ENCODE measurements at regions not wholly inside any gene's neighbourhood (a gene's known extent, or its start where the extent isn't known, plus 50 kb on each side); places are given as distances from the start of the nearest gene placed in this dataset.

DNA sequence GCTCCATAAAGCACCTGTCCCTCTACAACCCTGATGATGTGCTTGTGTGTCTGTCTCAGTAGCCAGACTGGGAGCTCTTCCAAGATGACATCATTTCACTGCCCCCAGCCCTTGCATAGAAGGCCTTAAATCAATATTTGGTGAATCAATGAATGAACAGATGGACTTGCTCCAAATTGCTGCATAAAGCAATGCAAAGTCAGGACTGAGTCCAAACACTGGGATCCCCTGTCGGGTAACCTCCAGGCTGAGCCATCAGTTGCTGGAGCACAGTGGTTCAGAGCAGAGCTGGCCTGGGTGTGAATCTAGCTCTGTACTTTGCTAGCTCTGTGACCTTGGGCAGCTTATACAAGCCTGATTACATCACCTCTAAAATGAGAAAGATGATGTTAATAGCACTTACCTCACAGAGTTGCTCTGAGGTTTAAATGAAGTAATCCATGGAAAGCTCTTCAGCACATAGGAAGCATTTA, 120.3 kb upstream of the VASH1 start:
- ChIA-PET POLR2A (interaction anchor here (0.8 kb wide), 1 partner anchor 590 kb away, joined by 3 read pairs; no protein-coding TSS in a partner anchor), CTCF (interaction anchor here (1.0 to 1.7 kb wide), 3 partner anchors 8 to 591 kb away, joined by 3 to 6 read pairs (median 4); no protein-coding TSS in a partner anchor)
- Histone ChIP-seq H3K4me2 (no peak overlapping the region), H2AFZ (ENCODE audit: low read depth) (no peak overlapping the region), H3K4me3 (ENCODE audit: low read depth in 2 of 2, low read length in 1 of 2) (no peak overlapping the region), H3K9ac (no peak overlapping the region), H3F3A (replicated peaks; ENCODE audit: insufficient read depth) (no peaks in the 10 kb centered on the region), H4K20me1 (ENCODE audit: insufficient read depth) (no peaks in the 10 kb centered on the region), H3K27me3 (ENCODE audit: insufficient read depth) (no peaks in the 10 kb centered on the region), H3K36me3 (replicated peaks in 1 of 2; ENCODE audit: control insufficient read depth in 1 of 2, insufficient read depth in 2 of 2, low read length in 1 of 2) (no peaks in the 10 kb centered on the region), H3K9me2 (no peaks in the 10 kb centered on the region), H3K79me2 (ENCODE audit: insufficient read depth) (no peaks in the 10 kb centered on the region), H3K27ac (ENCODE audit: low read depth in 2 of 2, low read length in 1 of 2) (no peak overlapping the region), H3K4me1 (ENCODE audit: control insufficient read depth in 1 of 2, insufficient read depth in 2 of 2, low read depth in 1 of 2, low read length in 1 of 2) (peaks cover 0 to 5% of the 10 kb centered on the region in 2 experiments; a peak in 1 of 4 replicates), H3K9me3 (no peaks in the 10 kb centered on the region)
- DNase-seq, result no peak
- TF ChIP-seq, protein P1, sequence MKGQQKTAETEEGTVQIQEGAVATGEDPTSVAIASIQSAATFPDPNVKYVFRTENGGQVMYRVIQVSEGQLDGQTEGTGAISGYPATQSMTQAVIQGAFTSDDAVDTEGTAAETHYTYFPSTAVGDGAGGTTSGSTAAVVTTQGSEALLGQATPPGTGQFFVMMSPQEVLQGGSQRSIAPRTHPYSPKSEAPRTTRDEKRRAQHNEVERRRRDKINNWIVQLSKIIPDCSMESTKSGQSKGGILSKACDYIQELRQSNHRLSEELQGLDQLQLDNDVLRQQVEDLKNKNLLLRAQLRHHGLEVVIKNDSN (IDR thresholded peaks at IDR 0.05; ENCODE audit: borderline replicate concordance, low read depth), result no peak
- 63% methylated on average over 1 of the region's 1 CpG for WGBS (ENCODE audit: low lambda C conversion rate)

GRCh38 chr14:76641541-76641940, 119.7 kb upstream of the VASH1 start:
- TF ChIP-seq ELF1 (IDR thresholded peaks at IDR 0.05), result no peak
- TF ChIP-seq TEAD4 (IDR thresholded peaks at IDR 0.05; ENCODE audit: borderline replicate concordance, insufficient read depth), result no peak
- no peak for TF ChIP-seq IRF3 (IDR thresholded peaks at IDR 0.05; ENCODE audit: low read depth, low read length)
- TF ChIP-seq, protein P2, sequence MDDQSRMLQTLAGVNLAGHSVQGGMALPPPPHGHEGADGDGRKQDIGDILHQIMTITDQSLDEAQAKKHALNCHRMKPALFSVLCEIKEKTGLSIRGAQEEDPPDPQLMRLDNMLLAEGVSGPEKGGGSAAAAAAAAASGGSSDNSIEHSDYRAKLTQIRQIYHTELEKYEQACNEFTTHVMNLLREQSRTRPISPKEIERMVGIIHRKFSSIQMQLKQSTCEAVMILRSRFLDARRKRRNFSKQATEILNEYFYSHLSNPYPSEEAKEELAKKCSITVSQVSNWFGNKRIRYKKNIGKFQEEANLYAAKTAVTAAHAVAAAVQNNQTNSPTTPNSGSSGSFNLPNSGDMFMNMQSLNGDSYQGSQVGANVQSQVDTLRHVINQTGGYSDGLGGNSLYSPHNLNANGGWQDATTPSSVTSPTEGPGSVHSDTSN (IDR thresholded peaks at IDR 0.05), result no peak
- TF ChIP-seq EZH2phosphoT487 (IDR thresholded peaks at IDR 0.05; ENCODE audit: borderline replicate concordance, low read depth), result no peak
- no peak for TF ChIP-seq TAF1 (IDR thresholded peaks at IDR 0.05; ENCODE audit: borderline replicate concordance, low read depth, low read length)
- no peak for TF ChIP-seq YY1 (IDR thresholded peaks at IDR 0.05; ENCODE audit: low read depth)
- TF ChIP-seq EP300 (IDR thresholded peaks at IDR 0.05; ENCODE audit: borderline replicate concordance in 1 of 2, low read depth in 1 of 2, low read length in 1 of 2), result no peak
- TF ChIP-seq, protein P3, sequence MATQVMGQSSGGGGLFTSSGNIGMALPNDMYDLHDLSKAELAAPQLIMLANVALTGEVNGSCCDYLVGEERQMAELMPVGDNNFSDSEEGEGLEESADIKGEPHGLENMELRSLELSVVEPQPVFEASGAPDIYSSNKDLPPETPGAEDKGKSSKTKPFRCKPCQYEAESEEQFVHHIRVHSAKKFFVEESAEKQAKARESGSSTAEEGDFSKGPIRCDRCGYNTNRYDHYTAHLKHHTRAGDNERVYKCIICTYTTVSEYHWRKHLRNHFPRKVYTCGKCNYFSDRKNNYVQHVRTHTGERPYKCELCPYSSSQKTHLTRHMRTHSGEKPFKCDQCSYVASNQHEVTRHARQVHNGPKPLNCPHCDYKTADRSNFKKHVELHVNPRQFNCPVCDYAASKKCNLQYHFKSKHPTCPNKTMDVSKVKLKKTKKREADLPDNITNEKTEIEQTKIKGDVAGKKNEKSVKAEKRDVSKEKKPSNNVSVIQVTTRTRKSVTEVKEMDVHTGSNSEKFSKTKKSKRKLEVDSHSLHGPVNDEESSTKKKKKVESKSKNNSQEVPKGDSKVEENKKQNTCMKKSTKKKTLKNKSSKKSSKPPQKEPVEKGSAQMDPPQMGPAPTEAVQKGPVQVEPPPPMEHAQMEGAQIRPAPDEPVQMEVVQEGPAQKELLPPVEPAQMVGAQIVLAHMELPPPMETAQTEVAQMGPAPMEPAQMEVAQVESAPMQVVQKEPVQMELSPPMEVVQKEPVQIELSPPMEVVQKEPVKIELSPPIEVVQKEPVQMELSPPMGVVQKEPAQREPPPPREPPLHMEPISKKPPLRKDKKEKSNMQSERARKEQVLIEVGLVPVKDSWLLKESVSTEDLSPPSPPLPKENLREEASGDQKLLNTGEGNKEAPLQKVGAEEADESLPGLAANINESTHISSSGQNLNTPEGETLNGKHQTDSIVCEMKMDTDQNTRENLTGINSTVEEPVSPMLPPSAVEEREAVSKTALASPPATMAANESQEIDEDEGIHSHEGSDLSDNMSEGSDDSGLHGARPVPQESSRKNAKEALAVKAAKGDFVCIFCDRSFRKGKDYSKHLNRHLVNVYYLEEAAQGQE (IDR thresholded peaks at IDR 0.05; ENCODE audit: low read depth, low read length), result no peak
- no peak for TF ChIP-seq CHD2 (IDR thresholded peaks at IDR 0.05; ENCODE audit: low read length, partially characterized antibody)
- no peak for TF ChIP-seq RXRA (IDR thresholded peaks at IDR 0.05; ENCODE audit: borderline replicate concordance, low read depth)
- TF ChIP-seq POLR2AphosphoS5 (IDR thresholded peaks at IDR 0.05; ENCODE audit: low read depth, low read length), result no peak
- no peak for TF ChIP-seq GATA2 (CRISPR knock-in tag; IDR thresholded peaks at IDR 0.05)
- no peak for TF ChIP-seq GABPA (IDR thresholded peaks at IDR 0.05; ENCODE audit: low read depth)
- no peak for TF ChIP-seq MEF2A (IDR thresholded peaks at IDR 0.05; ENCODE audit: borderline replicate concordance, low read depth)
- no peak for DNase-seq
- Histone ChIP-seq H3K79me2 (ENCODE audit: insufficient read depth) (no peaks in the 10 kb centered on the region), H3K9ac (no peak overlapping the region), H3K27me3 (ENCODE audit: insufficient read depth) (no peaks in the 10 kb centered on the region), H3K4me2 (no peak overlapping the region), H4K20me1 (ENCODE audit: insufficient read depth) (no peaks in the 10 kb centered on the region), H3K27ac (ENCODE audit: low read depth in 2 of 2, low read length in 1 of 2) (no peak overlapping the region), H2AFZ (ENCODE audit: low read depth) (no peak overlapping the region), H3K4me3 (ENCODE audit: low read depth in 2 of 2, low read length in 1 of 2) (no peak overlapping the region), H3K4me1 (ENCODE audit: control insufficient read depth in 1 of 2, insufficient read depth in 2 of 2, low read depth in 1 of 2, low read length in 1 of 2) (peaks cover 0 to 5% of the 10 kb centered on the region in 2 experiments; a peak in 1 of 4 replicates), H3K36me3 (replicated peaks in 1 of 2; ENCODE audit: control insufficient read depth in 1 of 2, insufficient read depth in 2 of 2, low read length in 1 of 2) (no peaks in the 10 kb centered on the region), H3K9me2 (no peaks in the 10 kb centered on the region), H3K9me3 (no peaks in the 10 kb centered on the region), H3F3A (replicated peaks; ENCODE audit: insufficient read depth) (no peaks in the 10 kb centered on the region)
- 54% methylated on average over 4 of the region's 4 CpGs for WGBS (ENCODE audit: low lambda C conversion rate)
- ChIA-PET CTCF (interaction anchor here (0.6 to 1.4 kb wide), 4 partner anchors 9 to 591 kb away, joined by 3 to 4 read pairs (median 3); no protein-coding TSS in a partner anchor), POLR2A (interaction anchor here (0.8 kb wide), 1 partner anchor 590 kb away, joined by 3 read pairs; no protein-coding TSS in a partner anchor)
